Liver (tissue), 8 donors: ENCODE measurements at regions not wholly inside any gene's neighbourhood (a gene's known extent, or its start where the extent isn't known, plus 50 kb on each side); places are given as distances from the start of the nearest gene placed in this dataset.

ENCODE experiments used
- DNase-seq: peaks from one replicate; pipeline ENCODE4 v3.0.0-alpha.2; 2017; ENCODE audit warnings: low spot score
- H3K27ac ChIP-seq, 2 donors: one replicate each; pipeline ENCODE4 v1.7.0; 2013; ENCODE audit warnings: inconsistent platforms in 2 of 2, low read length in 2 of 2, control low read depth in 1 of 2, low read depth in 1 of 2, mild to moderate bottlenecking in 1 of 2
- H3K27me3 ChIP-seq, 4 donors: one replicate each; pipeline versions ENCODE4 v1.6.1 to v1.7.0; 2013; ENCODE audit warnings: low read length in 3 of 4, inconsistent platforms in 1 of 4, mild to moderate bottlenecking in 1 of 4, moderate library complexity in 1 of 4; ENCODE audit not compliant: control insufficient read depth in 4 of 4, insufficient read depth in 4 of 4
- H3K36me3 ChIP-seq, 4 donors: one replicate each; pipeline versions ENCODE4 v1.6.1 to v1.7.0; 2013; ENCODE audit warnings: low read length in 3 of 4, mild to moderate bottlenecking in 3 of 4, low read depth in 1 of 4, moderate library complexity in 1 of 4; ENCODE audit not compliant: control insufficient read depth in 4 of 4, insufficient read depth in 3 of 4
- H3K4me1 ChIP-seq, 4 donors: one replicate each; pipeline versions ENCODE4 v1.6.1 to v1.7.0; 2013; ENCODE audit warnings: low read length in 3 of 4, mild to moderate bottlenecking in 3 of 4, moderate library complexity in 1 of 4; ENCODE audit not compliant: control insufficient read depth in 4 of 4, insufficient read depth in 4 of 4
- H3K4me3 ChIP-seq, 3 donors: one replicate each; pipeline versions ENCODE4 v1.6.1 to v1.7.0; 2013; ENCODE audit warnings: low read length in 3 of 3, control low read depth in 1 of 3, low read depth in 1 of 3, mild to moderate bottlenecking in 1 of 3
- H3K9ac ChIP-seq, 2 donors: one replicate each; pipeline ENCODE4 v1.7.0; 2013; ENCODE audit warnings: low read length in 2 of 2, mild to moderate bottlenecking in 2 of 2, moderate library complexity in 2 of 2, control low read depth in 1 of 2, low read depth in 1 of 2
- H3K9me3 ChIP-seq, 4 donors: one replicate each; pipeline versions ENCODE4 v1.6.1 to v1.7.0; 2013; ENCODE audit warnings: low read length in 3 of 4; ENCODE audit not compliant: control insufficient read depth in 4 of 4
- ATF3 ChIP-seq: IDR thresholded peaks from 2 replicates; pipeline ENCODE4 v1.6.1; 2016; ENCODE audit warnings: antibody characterized with exemption
- CTCF ChIP-seq: fragments of 150-350 bp; IDR thresholded peaks from 2 replicates; pipeline ENCODE4 v1.5.1; 2017; ENCODE audit warnings: improper control_type of control experiment, low read depth, low read length; ENCODE audit not compliant: missing input control
- EGR1 ChIP-seq, 2 donors: IDR thresholded peaks; 2 replicates each; pipeline ENCODE4 v1.6.1; 2016 to 2018; ENCODE audit warnings: antibody characterized with exemption in 2 of 2, low read depth in 2 of 2
- FOXA1 ChIP-seq: IDR thresholded peaks from 2 replicates; pipeline ENCODE4 v1.6.1; 2016; ENCODE audit warnings: antibody characterized with exemption
- FOXA2 ChIP-seq: IDR thresholded peaks from 2 replicates; pipeline ENCODE4 v1.6.1; 2016; ENCODE audit warnings: antibody characterized with exemption
- GABPA ChIP-seq, 2 donors: IDR thresholded peaks in 1 of 2; conservative IDR thresholded peaks in 1 of 2; 2 replicates each; pipeline ENCODE4 v1.6.1; 2016; ENCODE audit warnings: antibody characterized with exemption in 2 of 2, mild to moderate bottlenecking in 1 of 2, moderate library complexity in 1 of 2
- HNF4A ChIP-seq, 2 donors: conservative IDR thresholded peaks; 2 replicates each; pipeline ENCODE4 v1.6.1; 2016; ENCODE audit warnings: antibody characterized with exemption in 2 of 2, mild to moderate bottlenecking in 2 of 2
- HNF4G ChIP-seq: IDR thresholded peaks from 2 replicates; pipeline ENCODE4 v1.6.1; 2016; ENCODE audit warnings: antibody characterized with exemption
- JUND ChIP-seq, 2 donors: IDR thresholded peaks; 2 replicates each; pipeline ENCODE4 v1.6.1; 2016; ENCODE audit warnings: antibody characterized with exemption in 2 of 2
- MAX ChIP-seq: IDR thresholded peaks from 2 replicates; pipeline ENCODE4 v1.6.1; 2016; ENCODE audit warnings: antibody characterized with exemption
- NR2F2 ChIP-seq: IDR thresholded peaks from 2 replicates; pipeline ENCODE4 v1.6.1; 2016; ENCODE audit warnings: antibody characterized with exemption
- RAD21 ChIP-seq, 2 donors: IDR thresholded peaks; 2 replicates each; pipeline ENCODE4 v1.6.1; 2016; ENCODE audit warnings: antibody characterized with exemption in 2 of 2, mild to moderate bottlenecking in 2 of 2
- REST ChIP-seq: IDR thresholded peaks from 2 replicates; pipeline ENCODE4 v1.6.1; 2016; ENCODE audit warnings: antibody characterized with exemption, mild to moderate bottlenecking
- RXRA ChIP-seq, 2 donors: IDR thresholded peaks; 2 replicates each; pipeline ENCODE4 v1.6.1; 2017 to 2018; ENCODE audit warnings: antibody characterized with exemption in 2 of 2, mild to moderate bottlenecking in 1 of 2
- SP1 ChIP-seq: IDR thresholded peaks from 2 replicates; pipeline ENCODE4 v1.6.1; 2018; ENCODE audit warnings: antibody characterized with exemption, mild to moderate bottlenecking
- TAF1 ChIP-seq: conservative IDR thresholded peaks from 2 replicates; pipeline ENCODE4 v1.6.1; 2016; ENCODE audit warnings: antibody characterized with exemption, mild to moderate bottlenecking
- YY1 ChIP-seq: IDR thresholded peaks from 2 replicates; pipeline ENCODE4 v1.6.1; 2016; ENCODE audit warnings: antibody characterized with exemption, mild to moderate bottlenecking
- ZBTB33 ChIP-seq: IDR thresholded peaks from 2 replicates; pipeline ENCODE4 v1.6.1; 2016; ENCODE audit warnings: antibody characterized with exemption
- WGBS: extraction: QIAGEN DNeasy Blood & Tissue Kit; methylation state at CpG from one replicate; pipeline ENCODE4 v1.1.7; 2013; 5-methylcytosine and 5-hydroxymethylcytosine counted together
- donor health status: healthy.
- donor health status: healthy.
- donor health status: healthy.
- donor health status: healthy.
- donor health status: healthy.

GRCh38 chr1:224053456-224053855 is 60.5 kb upstream of the FBXO28 start:
- H3K4me3 ChIP-seq, result no peak overlapping the region
- DNase-seq, result no peak
- no peak for TF ChIP-seq JUND (IDR thresholded peaks at IDR 0.05)
- no peak for TF ChIP-seq ZBTB33
- TF ChIP-seq REST, result no peak
- no peak for TF ChIP-seq RAD21 (IDR thresholded peaks at IDR 0.05)
- no peak for TF ChIP-seq EGR1 (IDR thresholded peaks at IDR 0.05; ENCODE audit: low read depth in 2 of 2)
- TF ChIP-seq NR2F2, result no peak
- no peak for TF ChIP-seq HNF4A (conservative IDR thresholded peaks at IDR 0.05)
- TF ChIP-seq YY1, result no peak
- no peak for TF ChIP-seq RXRA (IDR thresholded peaks at IDR 0.05)
- TF ChIP-seq HNF4G, result no peak
- TF ChIP-seq FOXA2, result no peak
- TF ChIP-seq TAF1, result no peak
- TF ChIP-seq FOXA1, result no peak
- no peak for TF ChIP-seq MAX
- no peak for TF ChIP-seq GABPA (IDR thresholded peaks at IDR 0.05 in 1 of 2, conservative IDR thresholded peaks at IDR 0.05 in 1 of 2)
- TF ChIP-seq CTCF, result no peak
- no peak for TF ChIP-seq SP1
- no peak for TF ChIP-seq ATF3
- no peaks in the 10 kb centered on the region for H3K27me3 ChIP-seq
- 58% methylated on average over 5 of the region's 5 CpGs for WGBS
- no peaks in the 10 kb centered on the region for H3K9me3 ChIP-seq
- no peak overlapping the region for H3K27ac ChIP-seq
- H3K9ac ChIP-seq, result no peak overlapping the region
- H3K36me3 ChIP-seq, result no peaks in the 10 kb centered on the region
- peaks cover 0 to 2% (median under 1%) of the 10 kb centered on the region in 4 donors for H3K4me1 ChIP-seq
